A172 (cell line): ENCODE measurements at regions not wholly inside any gene's neighbourhood (a gene's known extent, or its start where the extent isn't known, plus 50 kb on each side); places are given as distances from the start of the nearest gene placed in this dataset.
A peak's percentile ranks its signal among the peaks of the same experiment; 100 is the strongest.

Source experiments
- DNase-seq: peaks from one replicate; pipeline ENCODE4 v3.0.0-alpha.2; 2015; ENCODE audit warnings: low spot score

GRCh38 chr12:95411466-95411865 lies 62.5 kb upstream of the METAP2 start:
- no peak for DNase-seq

GRCh38 chr12:95412482-95413311 lies 61.3 kb upstream of the METAP2 start:
- peak; percentile 69 for DNase-seq

- no peak for DNase-seq
Measured at GRCh38 chr12:95413576-95413975, 60.4 kb upstream of the METAP2 start.

- no peak for DNase-seq
Measured at GRCh38 chr12:95415451-95415850, 58.5 kb upstream of the METAP2 start.

GRCh38 chr12:95416111-95416636 lies 57.8 kb upstream of the METAP2 start:
- DNase-seq, result no peak

- DNase-seq, result no peak
Measured at GRCh38 chr12:95417372-95417771, 56.6 kb upstream of the METAP2 start.

GRCh38 chr12:95418142-95418541 lies 55.8 kb upstream of the METAP2 start:
- DNase-seq, result no peak
